ENCODE measurements at regions not wholly inside any gene's neighbourhood (a gene's known extent, or its start where the extent isn't known, plus 50 kb on each side); places are given as distances from the start of the nearest gene placed in this dataset.

DNA sequence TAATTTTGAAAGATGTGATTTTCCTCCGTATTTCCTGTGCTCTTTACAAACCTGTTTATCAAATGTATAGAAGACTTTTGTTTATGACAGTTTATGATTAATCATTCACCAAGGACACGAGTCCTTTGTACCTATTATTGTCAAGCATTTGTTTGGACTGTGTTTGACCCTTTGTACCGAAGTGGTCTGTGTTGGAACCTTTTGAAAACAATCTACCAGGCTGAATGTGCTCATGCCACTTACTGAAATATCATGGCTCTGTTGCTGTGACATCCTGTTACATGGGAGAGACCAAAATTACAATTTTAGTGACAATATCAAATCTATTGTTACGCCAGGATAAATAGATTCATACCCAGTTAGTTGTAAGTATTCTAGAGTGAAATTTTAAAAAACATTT, 193.6 kb downstream of the IRS2 start:
- POLR2A ChIA-PET: no interaction called here
- no peak for DNase-seq
- peaks cover 8% of the 10 kb centered on the region for H3K27me3 Mint-ChIP-seq
- no peaks in the 10 kb centered on the region for H3K4me1 Mint-ChIP-seq
- H3K4me3 Mint-ChIP-seq: no peak overlapping the region
- no peak overlapping the region for H3K27ac Mint-ChIP-seq
- no peaks in the 10 kb centered on the region for H3K9me3 Mint-ChIP-seq
- CTCF ChIA-PET: no interaction called here
- no peaks in the 10 kb centered on the region for H3K36me3 Mint-ChIP-seq (ENCODE audit: low read depth)

DNA sequence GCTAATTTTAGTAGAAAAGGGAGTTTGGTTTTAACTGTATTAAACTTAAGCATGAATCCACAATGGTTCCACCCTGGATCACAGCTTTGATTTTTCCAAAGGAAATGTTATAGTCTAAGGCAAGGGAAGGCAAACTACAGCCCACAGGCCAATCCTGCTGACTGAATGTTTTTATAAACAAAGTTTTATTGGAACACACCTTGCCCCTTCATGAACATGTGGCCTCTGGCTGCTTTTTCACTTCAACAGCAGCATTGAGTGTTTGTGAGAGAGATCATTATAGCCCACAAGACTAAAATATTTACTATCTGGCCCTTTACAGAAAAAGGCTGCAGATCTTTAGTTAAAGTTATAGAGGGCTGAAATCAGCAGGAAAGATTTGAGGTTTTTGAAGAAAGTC, 198.7 kb downstream of the IRS2 start:
- ChIA-PET CTCF (no interaction called here), POLR2A (no interaction called here)
- DNase-seq: no peak
- H3K27me3 Mint-ChIP-seq: peaks cover 10% of the 10 kb centered on the region
- H3K4me1 Mint-ChIP-seq: no peaks in the 10 kb centered on the region
- no peak overlapping the region for H3K27ac Mint-ChIP-seq
- H3K36me3 Mint-ChIP-seq (ENCODE audit: low read depth): no peaks in the 10 kb centered on the region
- H3K4me3 Mint-ChIP-seq: no peak overlapping the region
- H3K9me3 Mint-ChIP-seq: no peaks in the 10 kb centered on the region

DNA sequence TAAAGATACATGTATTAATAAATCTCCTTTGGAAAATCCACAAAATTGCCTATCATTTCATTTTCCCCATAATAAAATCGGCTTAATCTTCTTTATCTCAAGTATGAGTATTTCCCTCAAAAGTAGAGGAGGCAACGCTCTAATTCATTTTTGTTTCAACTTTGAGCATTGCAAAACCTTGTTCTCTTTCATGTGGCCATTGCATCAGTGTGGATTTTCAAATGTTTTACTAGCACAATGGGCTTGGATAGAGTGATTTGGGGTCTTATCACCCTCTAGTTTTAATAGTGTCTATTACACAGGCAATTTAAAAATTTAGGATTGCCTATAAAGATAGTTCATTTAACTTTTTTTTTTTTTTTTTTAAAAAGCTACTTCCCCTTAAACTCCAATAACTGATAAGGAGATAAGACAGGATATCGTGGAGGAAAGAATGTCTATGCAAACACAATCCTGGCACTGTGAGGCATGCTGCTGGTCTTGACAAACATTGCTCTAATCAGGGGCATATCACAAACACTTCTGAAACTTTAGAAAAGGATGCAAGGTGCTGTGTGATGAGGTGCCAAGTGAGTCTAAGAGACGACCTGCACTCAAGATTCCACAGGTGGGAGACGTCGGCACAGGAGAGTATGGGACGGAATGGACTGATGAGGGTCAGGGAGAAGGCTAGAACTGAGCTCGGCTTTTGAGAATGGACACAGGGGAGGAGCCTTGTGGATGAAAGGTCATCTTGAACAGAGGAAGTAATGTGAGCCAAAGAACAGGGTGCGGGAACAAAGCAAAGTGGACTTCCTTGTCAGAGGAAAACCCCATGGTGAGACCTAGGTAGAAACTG, 199.7 kb downstream of the IRS2 start:
- H3K27me3 Mint-ChIP-seq: peaks cover 11% of the 10 kb centered on the region
- H3K9me3 Mint-ChIP-seq: no peaks in the 10 kb centered on the region
- CTCF ChIA-PET: no interaction called here
- no peak for DNase-seq
- POLR2A ChIA-PET: no interaction called here
- H3K4me3 Mint-ChIP-seq: no peak overlapping the region
- no peak overlapping the region for H3K27ac Mint-ChIP-seq
- H3K4me1 Mint-ChIP-seq: no peaks in the 10 kb centered on the region
- H3K36me3 Mint-ChIP-seq (ENCODE audit: low read depth): no peaks in the 10 kb centered on the region

DNA sequence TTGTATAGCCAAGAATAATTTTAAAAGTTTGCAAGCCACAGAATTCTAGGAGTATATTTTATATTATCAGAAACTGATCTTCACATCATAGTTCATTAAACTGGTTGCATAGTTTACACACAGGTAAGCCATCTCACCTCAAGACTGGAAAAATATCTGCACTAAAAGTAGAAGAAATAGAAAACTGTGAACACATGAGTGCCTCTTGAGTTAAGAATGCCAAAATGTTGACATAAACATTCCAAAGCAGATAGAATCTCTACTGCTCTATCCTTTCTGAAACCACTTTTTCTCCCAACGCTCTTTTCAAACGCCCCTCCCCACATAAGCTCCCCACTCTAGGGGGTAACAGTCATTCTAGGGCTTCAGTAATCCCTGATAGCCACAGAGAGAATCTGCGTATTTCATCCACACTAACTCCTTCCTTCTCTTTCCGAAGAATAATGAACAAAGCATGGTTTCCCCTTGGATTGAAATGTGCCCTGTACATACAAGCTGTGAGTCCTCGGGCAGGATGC, 201.5 kb downstream of the IRS2 start:
- ChIA-PET POLR2A (no interaction called here), CTCF (no interaction called here)
- Mint-ChIP-seq H3K36me3 (ENCODE audit: low read depth) (no peaks in the 10 kb centered on the region), H3K9me3 (no peaks in the 10 kb centered on the region), H3K4me1 (no peaks in the 10 kb centered on the region), H3K27me3 (peaks cover 11% of the 10 kb centered on the region), H3K4me3 (no peak overlapping the region), H3K27ac (no peak overlapping the region)
- DNase-seq: no peak

DNA sequence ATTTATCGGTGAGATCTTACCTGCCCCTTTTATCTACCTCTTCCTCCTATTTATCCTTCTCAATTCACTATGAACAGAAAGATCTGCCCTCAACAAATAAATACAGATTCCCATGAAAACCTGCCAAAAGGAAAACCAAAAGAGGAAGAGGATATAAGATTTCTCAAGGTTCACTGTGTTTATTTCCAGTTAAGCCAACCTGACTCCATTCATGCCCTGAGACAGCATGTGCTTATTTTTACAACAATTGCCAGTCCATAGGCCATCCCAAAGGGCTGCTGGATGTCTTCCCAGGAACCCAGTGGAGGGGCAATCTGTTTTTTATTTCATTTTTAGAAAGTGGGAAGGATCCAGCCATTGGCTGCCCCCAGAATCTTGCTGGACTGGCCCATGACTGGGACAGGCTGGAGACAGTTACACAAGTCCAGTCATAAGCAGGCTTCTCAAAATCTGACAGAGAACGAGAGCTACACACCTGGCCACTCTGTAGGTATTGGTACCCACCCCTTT, 209.1 kb downstream of the IRS2 start:
- H3K4me1 Mint-ChIP-seq: no peaks in the 10 kb centered on the region
- H3K4me3 Mint-ChIP-seq: no peak overlapping the region
- H3K27me3 Mint-ChIP-seq: no peaks in the 10 kb centered on the region
- H3K9me3 Mint-ChIP-seq: no peaks in the 10 kb centered on the region
- POLR2A ChIA-PET: no interaction called here
- no peaks in the 10 kb centered on the region for H3K36me3 Mint-ChIP-seq (ENCODE audit: low read depth)
- H3K27ac Mint-ChIP-seq: no peak overlapping the region
- no peak for DNase-seq
- CTCF ChIA-PET: no interaction called here

DNA sequence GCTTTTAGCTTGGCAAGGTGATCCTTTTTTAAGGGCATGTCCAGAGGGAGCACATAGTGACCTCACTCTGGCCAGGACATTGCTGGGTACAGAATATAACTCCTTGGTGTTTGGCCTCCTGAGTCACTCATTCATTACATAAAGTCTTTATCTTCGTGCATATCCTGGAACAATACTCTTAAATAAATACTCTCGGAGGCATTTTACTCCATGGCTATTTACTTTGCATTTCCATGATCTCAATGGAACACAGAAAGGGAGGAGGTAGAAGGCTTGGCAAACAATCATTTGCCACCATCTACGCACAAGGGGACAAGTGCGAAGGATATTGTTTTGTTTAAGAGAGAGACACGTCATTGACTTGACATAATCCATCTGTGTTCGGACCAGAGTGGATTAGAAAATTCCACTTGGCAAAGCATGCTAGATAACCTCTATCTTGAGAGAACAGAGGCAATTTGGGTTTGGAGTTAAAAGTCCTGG, 210.0 kb downstream of the IRS2 start:
- Mint-ChIP-seq H3K27me3 (no peaks in the 10 kb centered on the region), H3K36me3 (ENCODE audit: low read depth) (no peaks in the 10 kb centered on the region), H3K9me3 (no peaks in the 10 kb centered on the region), H3K4me3 (no peak overlapping the region), H3K4me1 (no peaks in the 10 kb centered on the region), H3K27ac (no peak overlapping the region)
- no peak for DNase-seq
- CTCF ChIA-PET: no interaction called here
- POLR2A ChIA-PET: no interaction called here

DNA sequence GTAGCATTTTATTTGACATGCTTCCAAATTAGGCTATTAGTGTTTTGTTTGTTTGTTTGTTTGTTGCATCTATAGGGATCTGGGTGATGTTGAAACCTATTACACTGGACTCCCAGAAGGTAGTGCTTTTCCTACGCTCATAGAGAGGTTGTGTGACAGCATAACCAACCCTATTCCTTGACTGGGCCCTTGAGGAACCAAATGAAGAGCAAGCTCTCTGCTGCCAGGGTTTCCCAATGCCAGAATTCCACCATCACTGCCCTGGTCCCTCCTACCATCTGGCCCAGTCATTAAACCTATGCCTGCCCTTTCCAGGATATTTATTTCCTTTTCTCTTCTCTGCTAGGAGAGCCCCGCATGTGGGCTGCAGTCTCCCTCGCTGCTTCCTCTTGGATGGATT, 210.6 kb downstream of the IRS2 start:
- no peak overlapping the region for H3K4me3 Mint-ChIP-seq
- H3K4me1 Mint-ChIP-seq: peaks cover 2% of the 10 kb centered on the region
- no peaks in the 10 kb centered on the region for H3K27me3 Mint-ChIP-seq
- H3K9me3 Mint-ChIP-seq: no peaks in the 10 kb centered on the region
- CTCF ChIA-PET: no interaction called here
- H3K27ac Mint-ChIP-seq: no peak overlapping the region
- DNase-seq: no peak
- no peaks in the 10 kb centered on the region for H3K36me3 Mint-ChIP-seq (ENCODE audit: low read depth)
- POLR2A ChIA-PET: no interaction called here

DNA sequence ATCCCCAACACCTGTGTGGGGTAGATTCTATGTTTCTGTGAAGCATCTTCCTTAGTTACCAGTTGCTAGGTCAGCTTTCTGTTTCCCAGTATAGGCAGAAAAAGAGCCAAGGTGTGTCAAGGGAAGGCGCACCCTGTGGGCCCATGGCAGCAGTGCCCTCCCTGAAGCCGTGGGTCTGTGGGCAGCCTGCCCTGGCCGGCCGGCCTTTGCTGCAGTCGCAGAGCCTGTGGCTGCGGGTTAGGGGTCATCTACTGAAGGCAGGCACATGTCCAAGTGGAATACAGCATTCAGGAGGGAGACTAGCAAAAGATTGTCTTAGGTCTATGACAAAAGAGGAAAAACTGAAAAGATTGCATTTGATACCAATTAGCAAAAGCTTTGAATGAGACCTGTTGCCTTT, 214.0 kb downstream of the IRS2 start:
- Mint-ChIP-seq H3K36me3 (ENCODE audit: low read depth) (no peaks in the 10 kb centered on the region), H3K27me3 (no peaks in the 10 kb centered on the region), H3K4me1 (peaks cover 13% of the 10 kb centered on the region), H3K9me3 (no peaks in the 10 kb centered on the region), H3K27ac (no peak overlapping the region), H3K4me3 (no peak overlapping the region)
- CTCF ChIA-PET: no interaction called here
- POLR2A ChIA-PET: no interaction called here
- DNase-seq: no peak

DNA sequence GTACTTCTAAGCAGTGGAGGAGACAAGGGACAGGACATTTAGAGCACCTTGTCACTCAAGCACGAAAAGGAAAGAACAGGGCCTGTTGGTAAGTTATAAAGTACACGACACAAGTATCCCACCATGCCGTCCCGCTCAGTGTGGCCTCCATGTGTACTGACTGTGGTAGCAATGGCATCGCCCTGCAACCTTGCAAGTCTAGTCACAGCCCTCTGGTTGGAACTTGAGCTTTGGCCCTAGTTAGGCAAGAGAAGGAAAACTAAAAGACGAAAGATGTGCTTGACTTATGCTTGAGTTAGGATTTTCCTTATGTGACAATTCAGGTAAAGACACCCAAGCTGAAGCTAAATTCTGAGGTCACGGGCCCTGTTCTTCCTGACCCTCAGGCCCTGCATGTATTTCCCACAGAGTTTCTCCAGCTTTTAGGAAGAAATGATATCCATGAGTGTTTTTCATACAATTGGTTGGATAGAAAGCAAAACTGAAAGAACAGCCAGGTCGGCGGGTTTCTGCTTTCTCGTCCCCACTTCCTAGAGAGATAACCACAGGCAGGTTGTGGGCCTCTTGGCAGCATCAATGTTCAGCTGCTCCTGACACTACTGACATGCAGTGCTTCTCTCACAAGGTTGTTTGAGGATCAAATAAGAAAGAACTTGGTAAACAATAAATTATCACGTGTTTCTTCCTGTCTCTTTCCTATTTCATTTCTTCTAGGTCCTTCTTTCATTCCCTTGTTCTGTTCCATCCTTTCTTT, 216.2 kb downstream of the IRS2 start:
- DNase-seq: peak; percentile 72
- POLR2A ChIA-PET: interaction anchor here (1.8 kb wide), 1 partner anchor 215 kb away, joined by 5 read pairs; no protein-coding TSS in a partner anchor
- no peaks in the 10 kb centered on the region for H3K36me3 Mint-ChIP-seq (ENCODE audit: low read depth)
- no peaks in the 10 kb centered on the region for H3K9me3 Mint-ChIP-seq
- peaks cover 13% of the 10 kb centered on the region for H3K4me1 Mint-ChIP-seq
- H3K27ac Mint-ChIP-seq: peak overlapping the region; percentile 63
- no peaks in the 10 kb centered on the region for H3K27me3 Mint-ChIP-seq
- CTCF ChIA-PET: interaction anchor here (0.7 kb wide), 1 partner anchor 215 kb away, joined by 3 read pairs; no protein-coding TSS in a partner anchor
- H3K4me3 Mint-ChIP-seq: peak overlapping the region; percentile 30

DNA sequence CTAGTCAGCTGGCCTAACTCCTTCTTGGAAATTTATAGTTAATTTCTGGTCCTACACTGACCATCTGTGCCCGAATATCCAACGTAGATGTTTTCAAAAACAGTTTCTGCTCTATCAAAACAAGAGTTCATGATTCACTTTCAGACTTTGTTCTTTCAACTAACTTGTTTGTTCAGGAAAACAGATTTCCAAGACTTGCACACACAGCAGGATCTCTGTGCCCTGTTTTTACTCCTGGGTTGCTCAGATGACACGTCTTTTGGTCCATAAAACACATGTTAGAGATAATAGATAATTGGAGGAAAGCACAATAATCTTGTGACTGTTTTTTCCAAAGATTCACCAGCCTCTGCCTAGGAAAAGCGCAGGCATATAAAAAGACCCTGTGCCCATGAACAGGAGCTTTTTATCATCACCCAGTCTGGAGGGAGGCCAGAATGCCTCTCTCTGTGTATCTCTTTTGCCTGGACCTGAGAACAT, 218.0 kb downstream of the IRS2 start:
- H3K4me1 Mint-ChIP-seq: peaks cover 13% of the 10 kb centered on the region
- no peak overlapping the region for H3K27ac Mint-ChIP-seq
- CTCF ChIA-PET: no interaction called here
- no peaks in the 10 kb centered on the region for H3K36me3 Mint-ChIP-seq (ENCODE audit: low read depth)
- no peak overlapping the region for H3K4me3 Mint-ChIP-seq
- no peaks in the 10 kb centered on the region for H3K27me3 Mint-ChIP-seq
- POLR2A ChIA-PET: no interaction called here
- DNase-seq: no peak
- no peaks in the 10 kb centered on the region for H3K9me3 Mint-ChIP-seq

DNA sequence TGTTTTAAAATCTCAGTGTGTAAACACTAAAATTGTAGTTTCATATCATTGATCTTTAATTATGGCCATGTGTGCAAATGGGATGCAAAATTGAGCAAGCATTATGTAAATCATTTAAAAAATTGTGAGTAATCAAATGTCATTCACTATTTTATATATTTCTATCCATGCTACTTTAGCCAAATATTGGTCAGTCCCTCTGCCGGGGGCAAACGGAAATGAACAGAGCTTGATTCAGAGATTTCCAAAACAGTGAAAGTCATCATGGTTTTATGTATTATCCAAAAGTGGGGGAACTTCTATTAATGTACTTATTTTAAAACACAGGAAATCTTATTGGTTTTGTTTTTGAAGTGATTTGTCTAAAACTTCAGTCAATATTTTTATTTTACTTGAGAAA, 219.1 kb downstream of the IRS2 start:
- no peak for DNase-seq
- Mint-ChIP-seq H3K36me3 (ENCODE audit: low read depth) (no peaks in the 10 kb centered on the region), H3K27me3 (no peaks in the 10 kb centered on the region), H3K4me3 (no peak overlapping the region), H3K9me3 (no peaks in the 10 kb centered on the region), H3K27ac (no peak overlapping the region), H3K4me1 (peaks cover 13% of the 10 kb centered on the region)
- CTCF ChIA-PET: no interaction called here
- POLR2A ChIA-PET: no interaction called here

DNA sequence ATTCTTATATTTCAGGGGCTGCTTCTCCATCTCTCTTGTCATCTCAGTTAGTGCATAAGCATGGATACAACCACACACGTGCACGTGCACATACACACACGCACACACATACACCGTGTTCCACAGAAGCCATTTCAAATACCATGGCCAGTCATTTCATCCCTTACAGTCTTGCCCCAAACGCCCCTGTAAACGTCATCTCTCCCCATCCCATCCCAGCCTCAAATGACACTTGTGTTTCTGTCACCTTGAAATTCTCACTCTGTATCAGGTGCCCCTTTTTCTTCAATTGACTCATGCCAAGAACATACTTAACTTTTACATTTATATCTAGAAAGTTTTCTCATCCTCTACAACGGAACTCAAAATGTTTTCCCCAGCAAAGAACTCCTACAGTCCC, 220.5 kb downstream of the IRS2 start:
- Mint-ChIP-seq H3K4me1 (peaks cover 12% of the 10 kb centered on the region), H3K4me3 (no peak overlapping the region), H3K36me3 (ENCODE audit: low read depth) (no peaks in the 10 kb centered on the region), H3K27me3 (peaks cover 2% of the 10 kb centered on the region), H3K27ac (no peak overlapping the region), H3K9me3 (no peaks in the 10 kb centered on the region)
- POLR2A ChIA-PET: no interaction called here
- DNase-seq: no peak
- CTCF ChIA-PET: no interaction called here

DNA sequence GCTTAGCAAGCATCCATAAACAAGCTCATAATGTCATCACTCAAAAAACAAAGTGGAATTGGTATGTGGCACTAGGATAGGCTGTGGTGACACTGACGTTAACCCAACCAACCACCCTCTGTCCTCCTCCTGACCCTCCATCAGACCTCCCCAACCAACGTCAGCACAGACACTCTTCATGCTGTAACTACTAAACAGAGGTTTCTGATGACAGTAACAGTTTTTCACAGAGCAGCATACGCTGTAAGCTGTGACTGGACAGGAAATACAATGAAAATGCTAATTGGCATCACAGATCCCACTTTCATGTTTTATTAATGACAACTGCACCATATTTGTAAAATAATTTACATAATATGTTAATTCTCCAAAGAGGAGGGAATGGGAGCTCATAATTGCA, 238.0 kb downstream of the IRS2 start:
- POLR2A ChIA-PET: no interaction called here
- Mint-ChIP-seq H3K4me3 (no peak overlapping the region), H3K27ac (no peak overlapping the region), H3K36me3 (ENCODE audit: low read depth) (no peaks in the 10 kb centered on the region), H3K27me3 (peaks cover 6% of the 10 kb centered on the region), H3K9me3 (no peaks in the 10 kb centered on the region), H3K4me1 (no peaks in the 10 kb centered on the region)
- CTCF ChIA-PET: no interaction called here
- DNase-seq: no peak

All from activated CD4-positive, alpha-beta memory T cell treated with anti-CD3 and anti-CD28 coated beads, Interleukin-2, amount 10 ng/mL, durations not matched to agents 7 days and 5 days (primary cell).